Liver (tissue), 2 donors: ENCODE measurements at regions not wholly inside any gene's neighbourhood (a gene's known extent, or its start where the extent isn't known, plus 50 kb on each side); places are given as distances from the start of the nearest gene placed in this dataset.

Source experiments
- YY1 ChIP-seq: IDR thresholded peaks from 2 replicates; pipeline ENCODE4 v1.6.1; 2016; ENCODE audit warnings: antibody characterized with exemption, mild to moderate bottlenecking
- TF ChIP-seq, protein P1 (sequence below): fragments of 150-350 bp; IDR thresholded peaks from 2 replicates; pipeline ENCODE4 v1.5.1; 2017; ENCODE audit warnings: improper control_type of control experiment, low read depth, low read length; ENCODE audit not compliant: missing input control
- TF ChIP-seq, protein P2 (sequence below): IDR thresholded peaks from 2 replicates; pipeline ENCODE4 v1.6.1; 2016; ENCODE audit warnings: antibody characterized with exemption, mild to moderate bottlenecking
- donor health status: healthy.

DNA sequence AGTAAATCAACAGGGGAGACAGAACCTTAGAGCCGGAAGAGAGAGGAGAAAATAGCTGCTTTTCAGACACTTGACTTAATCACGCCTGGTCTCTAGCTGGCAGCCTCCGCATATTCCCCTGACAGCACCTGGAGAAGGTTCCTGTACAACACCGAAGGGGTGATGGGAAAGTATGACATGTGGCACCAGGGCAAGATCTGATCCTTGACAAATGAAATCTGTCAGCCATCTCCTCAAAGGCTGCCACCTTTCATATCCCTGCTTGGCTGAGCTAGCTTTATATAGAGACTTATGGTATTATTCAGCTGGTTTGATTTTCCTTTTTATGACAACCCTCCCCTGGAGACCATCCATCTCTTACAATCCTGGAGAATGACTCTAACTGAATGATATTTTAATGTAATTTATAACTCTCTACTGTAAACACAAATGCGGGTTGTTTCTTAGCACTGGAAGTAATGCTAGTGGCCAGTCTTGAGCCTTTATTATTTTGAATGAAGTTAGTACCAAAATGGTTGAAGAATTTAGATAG lies 1205.3 kb upstream of the CDH8 start:
- no peak for TF ChIP-seq YY1
- TF ChIP-seq, protein P1, sequence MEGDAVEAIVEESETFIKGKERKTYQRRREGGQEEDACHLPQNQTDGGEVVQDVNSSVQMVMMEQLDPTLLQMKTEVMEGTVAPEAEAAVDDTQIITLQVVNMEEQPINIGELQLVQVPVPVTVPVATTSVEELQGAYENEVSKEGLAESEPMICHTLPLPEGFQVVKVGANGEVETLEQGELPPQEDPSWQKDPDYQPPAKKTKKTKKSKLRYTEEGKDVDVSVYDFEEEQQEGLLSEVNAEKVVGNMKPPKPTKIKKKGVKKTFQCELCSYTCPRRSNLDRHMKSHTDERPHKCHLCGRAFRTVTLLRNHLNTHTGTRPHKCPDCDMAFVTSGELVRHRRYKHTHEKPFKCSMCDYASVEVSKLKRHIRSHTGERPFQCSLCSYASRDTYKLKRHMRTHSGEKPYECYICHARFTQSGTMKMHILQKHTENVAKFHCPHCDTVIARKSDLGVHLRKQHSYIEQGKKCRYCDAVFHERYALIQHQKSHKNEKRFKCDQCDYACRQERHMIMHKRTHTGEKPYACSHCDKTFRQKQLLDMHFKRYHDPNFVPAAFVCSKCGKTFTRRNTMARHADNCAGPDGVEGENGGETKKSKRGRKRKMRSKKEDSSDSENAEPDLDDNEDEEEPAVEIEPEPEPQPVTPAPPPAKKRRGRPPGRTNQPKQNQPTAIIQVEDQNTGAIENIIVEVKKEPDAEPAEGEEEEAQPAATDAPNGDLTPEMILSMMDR: no peak
- TF ChIP-seq, protein P2, sequence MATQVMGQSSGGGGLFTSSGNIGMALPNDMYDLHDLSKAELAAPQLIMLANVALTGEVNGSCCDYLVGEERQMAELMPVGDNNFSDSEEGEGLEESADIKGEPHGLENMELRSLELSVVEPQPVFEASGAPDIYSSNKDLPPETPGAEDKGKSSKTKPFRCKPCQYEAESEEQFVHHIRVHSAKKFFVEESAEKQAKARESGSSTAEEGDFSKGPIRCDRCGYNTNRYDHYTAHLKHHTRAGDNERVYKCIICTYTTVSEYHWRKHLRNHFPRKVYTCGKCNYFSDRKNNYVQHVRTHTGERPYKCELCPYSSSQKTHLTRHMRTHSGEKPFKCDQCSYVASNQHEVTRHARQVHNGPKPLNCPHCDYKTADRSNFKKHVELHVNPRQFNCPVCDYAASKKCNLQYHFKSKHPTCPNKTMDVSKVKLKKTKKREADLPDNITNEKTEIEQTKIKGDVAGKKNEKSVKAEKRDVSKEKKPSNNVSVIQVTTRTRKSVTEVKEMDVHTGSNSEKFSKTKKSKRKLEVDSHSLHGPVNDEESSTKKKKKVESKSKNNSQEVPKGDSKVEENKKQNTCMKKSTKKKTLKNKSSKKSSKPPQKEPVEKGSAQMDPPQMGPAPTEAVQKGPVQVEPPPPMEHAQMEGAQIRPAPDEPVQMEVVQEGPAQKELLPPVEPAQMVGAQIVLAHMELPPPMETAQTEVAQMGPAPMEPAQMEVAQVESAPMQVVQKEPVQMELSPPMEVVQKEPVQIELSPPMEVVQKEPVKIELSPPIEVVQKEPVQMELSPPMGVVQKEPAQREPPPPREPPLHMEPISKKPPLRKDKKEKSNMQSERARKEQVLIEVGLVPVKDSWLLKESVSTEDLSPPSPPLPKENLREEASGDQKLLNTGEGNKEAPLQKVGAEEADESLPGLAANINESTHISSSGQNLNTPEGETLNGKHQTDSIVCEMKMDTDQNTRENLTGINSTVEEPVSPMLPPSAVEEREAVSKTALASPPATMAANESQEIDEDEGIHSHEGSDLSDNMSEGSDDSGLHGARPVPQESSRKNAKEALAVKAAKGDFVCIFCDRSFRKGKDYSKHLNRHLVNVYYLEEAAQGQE: no peak
